IMR-90 (cell line): ENCODE measurements at regions not wholly inside any gene's neighbourhood (a gene's known extent, or its start where the extent isn't known, plus 50 kb on each side); places are given as distances from the start of the nearest gene placed in this dataset.

ENCODE experiments used
- ATAC-seq: fragments of 200-7000 bp; cut with Tn5 transposase; 2 replicates; pipeline ENCODE4 v1.9.1; 2020; ENCODE audit warnings: low read depth, mild to moderate bottlenecking, moderate library complexity
- BruUV-seq: library from RNA; stranded (reverse); fragments of 400-500 nt; replicated peaks from 2 replicates; lab custom pipeline; 2021; lab: Mats Ljungman, UMichigan
- CTCF ChIA-PET: fragments of 300-600 bp; formaldehyde crosslinking; extraction: SDS; loops from one replicate; lab custom pipeline; 2021; ENCODE audit warnings: antibody characterized with exemption; lab: Yijun Ruan, JAX
- POLR2A ChIA-PET: fragments of 300-600 bp; sonication (Branson Sonifier 250); formaldehyde crosslinking; loops from one replicate; lab custom pipeline; 2022; ENCODE audit warnings: antibody characterized with exemption; ENCODE audit not compliant: unreplicated experiment; lab: Charles Lee
- DNase-seq: peaks from one replicate; pipeline ENCODE4 v3.0.0; 2013
- H2AFZ ChIP-seq: replicated peaks from 2 replicates; pipeline ENCODE3; 2013; ENCODE audit warnings: low read length, mild to moderate bottlenecking; ENCODE audit not compliant: poor library complexity
- H2AK5ac ChIP-seq: 2 replicates; pipeline ENCODE4 v1.6.1; 2013; ENCODE audit warnings: low read depth, low read length, inconsistent platforms
- H2AK9ac ChIP-seq: replicated peaks from 2 replicates; pipeline ENCODE3; 2013; ENCODE audit warnings: mild to moderate bottlenecking, low read depth, low read length, moderate library complexity; ENCODE audit not compliant: poor library complexity
- H2BK120ac ChIP-seq: 2 replicates; pipeline ENCODE4 v1.6.1; 2013; ENCODE audit warnings: low read depth, low read length, inconsistent platforms
- H2BK15ac ChIP-seq: 3 replicates; pipeline ENCODE4 v1.6.1; 2013; ENCODE audit warnings: low read depth, low read length, inconsistent platforms
- H2BK20ac ChIP-seq: 2 replicates; pipeline ENCODE4 v1.6.1; 2013; ENCODE audit warnings: low read depth, mild to moderate bottlenecking, inconsistent platforms, low read length, moderate library complexity
- H2BK5ac ChIP-seq: 2 replicates; pipeline ENCODE4 v1.6.1; 2013; ENCODE audit warnings: mild to moderate bottlenecking, low read depth, low read length, inconsistent platforms; ENCODE audit not compliant: poor library complexity, severe bottlenecking
- H3K14ac ChIP-seq: replicated peaks from 2 replicates; pipeline ENCODE4 v1.6.1; 2013; ENCODE audit warnings: low read depth, low read length, inconsistent platforms
- H3K18ac ChIP-seq: 2 replicates; pipeline ENCODE4 v1.6.1; 2013; ENCODE audit warnings: low read depth, low read length, control low read depth
- H3K23ac ChIP-seq: 2 replicates; pipeline ENCODE4 v1.6.1; 2013; ENCODE audit warnings: low read depth, low read length, inconsistent platforms
- H3K27ac ChIP-seq: 2 replicates; pipeline ENCODE4 v1.5.1; 2013; ENCODE audit warnings: mild to moderate bottlenecking, control low read depth, low read length; ENCODE audit not compliant: insufficient read depth
- H3K27me3 ChIP-seq: 2 replicates; pipeline ENCODE4 v1.6.1; 2013; ENCODE audit warnings: low read length; ENCODE audit not compliant: control insufficient read depth, insufficient read depth
- H3K36me3 ChIP-seq: 2 replicates; pipeline ENCODE4 v1.6.1; 2013; ENCODE audit warnings: low read length, mixed read lengths; ENCODE audit not compliant: control insufficient read depth, insufficient read depth
- H3K4ac ChIP-seq: 2 replicates; pipeline ENCODE4 v1.6.1; 2013; ENCODE audit warnings: low read depth, low read length, inconsistent platforms
- H3K4me1 ChIP-seq: 2 replicates; pipeline ENCODE4 v1.6.1; 2013; ENCODE audit warnings: low read length, mixed read lengths; ENCODE audit not compliant: control insufficient read depth, insufficient read depth
- H3K4me2 ChIP-seq: 2 replicates; pipeline ENCODE4 v1.6.1; 2013; ENCODE audit warnings: low read depth, mild to moderate bottlenecking, control low read depth, low read length, moderate library complexity
- H3K4me3 ChIP-seq: 2 replicates; pipeline ENCODE4 v1.5.1; 2013; ENCODE audit warnings: low read depth, mild to moderate bottlenecking, control low read depth, low read length, moderate library complexity; ENCODE audit not compliant: insufficient read depth
- H3K56ac ChIP-seq: 2 replicates; pipeline ENCODE4 v1.6.1; 2013; ENCODE audit warnings: low read length, inconsistent platforms; ENCODE audit not compliant: insufficient read depth; ENCODE audit errors: extremely low read depth
- H3K79me1 ChIP-seq, 2 experiments: 2 replicates each; pipeline ENCODE4 v1.6.1; 2013; ENCODE audit warnings: low read length in 2 of 2, inconsistent platforms in 1 of 2, low read depth in 1 of 2
- H3K9ac ChIP-seq: 2 replicates; pipeline ENCODE4 v1.6.1; 2013; ENCODE audit warnings: low read depth, low read length, control low read depth
- H3K9me1 ChIP-seq: 2 replicates; pipeline ENCODE4 v1.6.1; 2013; ENCODE audit warnings: low read length, inconsistent platforms; ENCODE audit not compliant: insufficient read depth
- H3K9me3 ChIP-seq: 2 replicates; pipeline ENCODE4 v1.6.1; 2013; ENCODE audit warnings: low read length; ENCODE audit not compliant: control insufficient read depth, insufficient read depth
- H4K20me1 ChIP-seq: 2 replicates; pipeline ENCODE4 v1.6.1; 2013; ENCODE audit warnings: low read length, inconsistent platforms; ENCODE audit not compliant: insufficient read depth
- H4K5ac ChIP-seq: 2 replicates; pipeline ENCODE4 v1.6.1; 2013; ENCODE audit warnings: mild to moderate bottlenecking, low read depth, low read length, control low read depth
- H4K8ac ChIP-seq, 2 experiments: 2 replicates each; pipeline ENCODE4 v1.6.1; 2013; ENCODE audit warnings: low read depth in 2 of 2, low read length in 2 of 2, control low read depth in 1 of 2, inconsistent platforms in 1 of 2
- H4K91ac ChIP-seq: 2 replicates; pipeline ENCODE4 v1.6.1; 2013; ENCODE audit warnings: low read depth, low read length, inconsistent platforms; ENCODE audit not compliant: insufficient read depth
- CEBPB ChIP-seq: IDR thresholded peaks from 2 replicates; pipeline ENCODE4 v1.6.1; 2012; ENCODE audit warnings: low read depth, low read length, improper control_type of control experiment
- CHD1 ChIP-seq: IDR thresholded peaks from 2 replicates; pipeline ENCODE4 v1.6.1; 2012; ENCODE audit warnings: low read depth, low read length, improper control_type of control experiment
- ELK1 ChIP-seq: fragments of 150-350 bp; IDR thresholded peaks from 2 replicates; pipeline ENCODE4 v1.6.1; 2016; ENCODE audit warnings: low read depth, mild to moderate bottlenecking, low read length, moderate library complexity, borderline replicate concordance
- MAFK ChIP-seq: IDR thresholded peaks from 2 replicates; pipeline ENCODE4 v1.6.1; 2012; ENCODE audit warnings: low read depth, low read length, improper control_type of control experiment
- MXI1 ChIP-seq: IDR thresholded peaks from 2 replicates; pipeline ENCODE4 v1.6.1; 2012; ENCODE audit warnings: low read depth, mild to moderate bottlenecking, low read length, moderate library complexity, borderline replicate concordance
- NFE2L2 ChIP-seq: fragments of 150-350 bp; IDR thresholded peaks from 2 replicates; pipeline ENCODE4 v1.6.1; 2016; ENCODE audit warnings: low read depth, mild to moderate bottlenecking, low read length
- RAD21 ChIP-seq: IDR thresholded peaks from 2 replicates; pipeline ENCODE4 v1.6.1; 2012; ENCODE audit warnings: low read length, improper control_type of control experiment
- WGBS, 2 experiments: methylation state at CpG; one replicate each; pipeline versions ENCODE4 v1.1.5 to v1.1.7; 2013; ENCODE audit warnings: missing lambda C conversion rate in 2 of 2; ENCODE audit not compliant: insufficient read length in 1 of 2; ENCODE audit errors: extremely low coverage in 2 of 2; 5-methylcytosine and 5-hydroxymethylcytosine counted together
- dilution Hi-C: fragments of 300-500 bp; cut with HindIII; formaldehyde crosslinking; loops from one replicate; pipeline ENCODE4 v1.14.3; 2018; ENCODE audit warnings: low sequenced_read_pairs; ENCODE audit not compliant: unreplicated experiment
- in situ Hi-C: fragments of 300-500 bp; cut with MboI; formaldehyde crosslinking; loops from 3 replicates; pipeline ENCODE4 v1.14.3; 2019; ENCODE audit warnings: low sequenced_read_pairs, inconsistent platforms, mixed read lengths
- intact Hi-C: fragments of 100-400 bp; cut with micrococcal nuclease; formaldehyde crosslinking; loops from 2 replicates; pipeline ENCODE4 v1.10.0; 2022

DNA sequence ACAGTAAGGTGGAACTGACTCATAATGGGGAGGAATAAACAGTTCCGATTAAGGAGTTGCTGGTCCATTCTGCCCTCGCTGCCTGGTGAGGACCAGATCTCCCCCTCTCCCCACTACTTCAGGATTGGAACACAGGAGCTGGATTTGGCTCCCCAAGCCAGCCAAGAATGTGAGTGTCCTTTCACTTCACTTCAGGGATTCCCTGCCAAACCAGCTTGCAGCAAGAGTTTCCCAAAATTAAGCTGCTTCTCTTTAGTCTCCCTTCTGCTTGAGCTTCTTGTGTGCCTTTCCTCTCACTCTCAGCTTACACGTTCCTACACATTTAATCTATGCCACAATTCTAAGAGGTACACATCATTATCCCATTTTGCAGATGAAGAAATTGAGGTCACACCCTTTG lies 234.1 kb downstream of the BUD13 start:
- in situ Hi-C loops (no loop called here), dilution Hi-C loops (no loop called here), intact Hi-C loops (no loop called here)
- ChIA-PET POLR2A (interaction anchor here (0.6 kb wide), 1 partner anchor 10 kb away, joined by 4 read pairs; no protein-coding TSS in a partner anchor), CTCF (no interaction called here)
- Histone ChIP-seq H3K9me3 (no peaks in the 10 kb centered on the region), H4K5ac (no peak overlapping the region), H2AK9ac (no peak overlapping the region), H3K36me3 (no peaks in the 10 kb centered on the region), H3K4me3 (no peak overlapping the region), H3K18ac (no peak overlapping the region), H2AK5ac (no peak overlapping the region), H3K56ac (no peak overlapping the region), H3K27me3 (peaks cover 5% of the 10 kb centered on the region), H2BK20ac (no peak overlapping the region), H3K23ac (no peak overlapping the region), H3K4me1 (no peaks in the 10 kb centered on the region), H3K9me1 (no peaks in the 10 kb centered on the region), H3K4me2 (no peak overlapping the region), H2BK5ac (no peak overlapping the region), H3K4ac (no peak overlapping the region), H2BK120ac (no peak overlapping the region), H2BK15ac (no peak overlapping the region), H3K27ac (no peak overlapping the region), H3K9ac (no peak overlapping the region), H4K91ac (no peak overlapping the region), H4K20me1 (no peaks in the 10 kb centered on the region; the same call in 1 of the 2 replicates), H3K79me1 (no peaks in the 10 kb centered on the region), H2AFZ (no peak overlapping the region), H4K8ac (no peak overlapping the region), H3K14ac (no peak overlapping the region)
- no peak for DNase-seq
- TF ChIP-seq CEBPB, result no peak
- no peak for TF ChIP-seq NFE2L2
- no peak for TF ChIP-seq ELK1
- TF ChIP-seq MXI1, result no peak
- TF ChIP-seq CHD1, result no peak
- no peak for TF ChIP-seq MAFK
- TF ChIP-seq RAD21, result no peak
- no CpG with 5 or more reads among the region's 3 CpGs for WGBS, 2 experiments
- no TSS peak for BruUV-seq
- ATAC-seq, result no peak
